ENCODE measurements at regions not wholly inside any gene's neighbourhood (a gene's known extent, or its start where the extent isn't known, plus 50 kb on each side); places are given as distances from the start of the nearest gene placed in this dataset.

GRCh38 chr7:89401099-89401498, 605.6 kb upstream of the TEX47 start:
- in situ Hi-C loops (cut with MboI; ENCODE audit: low pct_unique_long_range_greater_than_20kb, low sequenced_read_pairs, unreplicated experiment), result no loop called here
- no peak for DNase-seq (ENCODE audit: low spot score)
- TF ChIP-seq CTCF (IDR thresholded peaks at IDR 0.05; ENCODE audit: extremely low read depth, insufficient read depth, missing control alignments), result no peak

- in situ Hi-C loops (cut with MboI; ENCODE audit: low pct_unique_long_range_greater_than_20kb, low sequenced_read_pairs, unreplicated experiment), result no loop called here
- DNase-seq (ENCODE audit: low spot score), result no peak
- no peak for TF ChIP-seq CTCF (IDR thresholded peaks at IDR 0.05; ENCODE audit: extremely low read depth, insufficient read depth, missing control alignments)
These were observed 606.2 kb upstream of the TEX47 start for GRCh38 chr7:89401690-89402089.

GRCh38 chr7:89451911-89452310, 656.4 kb upstream of the TEX47 start:
- no peak for TF ChIP-seq CTCF (IDR thresholded peaks at IDR 0.05; ENCODE audit: extremely low read depth, insufficient read depth, missing control alignments)
- DNase-seq (ENCODE audit: low spot score), result no peak
- in situ Hi-C loops (cut with MboI; ENCODE audit: low pct_unique_long_range_greater_than_20kb, low sequenced_read_pairs, unreplicated experiment), result no loop called here

GRCh38 chr7:89456556-89456955, 661.0 kb upstream of the TEX47 start:
- DNase-seq (ENCODE audit: low spot score), result no peak
- no peak for TF ChIP-seq CTCF (IDR thresholded peaks at IDR 0.05; ENCODE audit: extremely low read depth, insufficient read depth, missing control alignments)
- in situ Hi-C loops (cut with MboI; ENCODE audit: low pct_unique_long_range_greater_than_20kb, low sequenced_read_pairs, unreplicated experiment), result no loop called here

GRCh38 chr7:89458114-89458513, 662.6 kb upstream of the TEX47 start:
- DNase-seq (ENCODE audit: low spot score), result no peak
- in situ Hi-C loops (cut with MboI; ENCODE audit: low pct_unique_long_range_greater_than_20kb, low sequenced_read_pairs, unreplicated experiment), result no loop called here
- no peak for TF ChIP-seq CTCF (IDR thresholded peaks at IDR 0.05; ENCODE audit: extremely low read depth, insufficient read depth, missing control alignments)

- in situ Hi-C loops (cut with MboI; ENCODE audit: low pct_unique_long_range_greater_than_20kb, low sequenced_read_pairs, unreplicated experiment), result no loop called here
- no peak for TF ChIP-seq CTCF (IDR thresholded peaks at IDR 0.05; ENCODE audit: extremely low read depth, insufficient read depth, missing control alignments)
- DNase-seq (ENCODE audit: low spot score), result no peak
These were observed 678.9 kb upstream of the TEX47 start for GRCh38 chr7:89474456-89474855.

GRCh38 chr7:89477991-89478390, 676.3 kb upstream of the STEAP1 start:
- no peak for DNase-seq (ENCODE audit: low spot score)
- no peak for TF ChIP-seq CTCF (IDR thresholded peaks at IDR 0.05; ENCODE audit: extremely low read depth, insufficient read depth, missing control alignments)

More at GRCh38 chr7:89477991-89478390, 676.3 kb upstream of the STEAP1 start:
- in situ Hi-C loops (cut with MboI; ENCODE audit: low pct_unique_long_range_greater_than_20kb, low sequenced_read_pairs, unreplicated experiment), result no loop called here
